GM19240 (cell line): ENCODE measurements at regions not wholly inside any gene's neighbourhood (a gene's known extent, or its start where the extent isn't known, plus 50 kb on each side); places are given as distances from the start of the nearest gene placed in this dataset.

Source experiments
- DNase-seq: peaks from one replicate; pipeline ENCODE4 v3.0.0; 2011; ENCODE audit warnings: low spot score; ENCODE audit not compliant: insufficient read length

- DNase-seq, result no peak
These were observed 126.9 kb downstream of the IPMK start for GRCh38 chr10:58140691-58141347.

- no peak for DNase-seq
These were observed 127.6 kb downstream of the IPMK start for GRCh38 chr10:58140054-58140453.

GRCh38 chr10:58137813-58138212 is 129.9 kb downstream of the IPMK start:
- DNase-seq, result no peak

GRCh38 chr10:58115218-58116050 is 152.3 kb downstream of the IPMK start:
- DNase-seq, result no peak

- no peak for DNase-seq
These were observed 158.0 kb downstream of the IPMK start for GRCh38 chr10:58109731-58110130.

GRCh38 chr10:58107506-58107905 is 160.2 kb downstream of the IPMK start:
- no peak for DNase-seq

- DNase-seq, result no peak
These were observed 161.3 kb downstream of the IPMK start for GRCh38 chr10:58106211-58107035.

- no peak for DNase-seq
These were observed 163.3 kb downstream of the IPMK start for GRCh38 chr10:58104351-58104751.

- no peak for DNase-seq
These were observed 164.8 kb downstream of the IPMK start for GRCh38 chr10:58102897-58103296.

GRCh38 chr10:58101682-58102081 is 166.0 kb downstream of the IPMK start:
- DNase-seq, result no peak

GRCh38 chr10:58094985-58095718 is 172.5 kb downstream of the IPMK start:
- no peak for DNase-seq

GRCh38 chr10:58091886-58092285 is 175.8 kb downstream of the IPMK start:
- no peak for DNase-seq

- no peak for DNase-seq
These were observed 178.0 kb downstream of the IPMK start for GRCh38 chr10:58089739-58090138.

GRCh38 chr10:58087896-58088295 is 179.8 kb downstream of the IPMK start:
- no peak for DNase-seq

GRCh38 chr10:58086763-58087150 is 180.9 kb downstream of the IPMK start:
- no peak for DNase-seq

GRCh38 chr10:58086144-58086762 is 181.4 kb downstream of the IPMK start:
- DNase-seq, result no peak

- no peak for DNase-seq
These were observed 185.4 kb downstream of the IPMK start for GRCh38 chr10:58082248-58082647.

GRCh38 chr10:58081353-58081752 is 186.3 kb downstream of the IPMK start:
- no peak for DNase-seq

GRCh38 chr10:58079461-58079860 is 188.2 kb downstream of the IPMK start:
- no peak for DNase-seq

- no peak for DNase-seq
These were observed 195.1 kb downstream of the IPMK start for GRCh38 chr10:58072634-58073033.

GRCh38 chr10:58070956-58071355 is 196.7 kb downstream of the IPMK start:
- no peak for DNase-seq
